Mucosa of descending colon (tissue), 3 donors: ENCODE measurements at regions not wholly inside any gene's neighbourhood (a gene's known extent, or its start where the extent isn't known, plus 50 kb on each side); places are given as distances from the start of the nearest gene placed in this dataset.

Source experiments
- ATAC-seq: fragments of 200-7000 bp; cut with Tn5 transposase; one replicate; pipeline ENCODE4 v1.9.1; 2020; ENCODE audit warnings: mild to moderate bottlenecking, moderate library complexity
- DNase-seq, 3 donors: peaks; one replicate each; pipeline ENCODE4 v3.0.0-alpha.2; 2020
- H3K36me3 ChIP-seq: fragments of 200-600 bp; one replicate; pipeline ENCODE4 v1.8.0; 2021; ENCODE audit warnings: low read depth, mild to moderate bottlenecking
- H3K4me1 ChIP-seq: fragments of 200-600 bp; one replicate; pipeline ENCODE4 v1.8.0; 2021; ENCODE audit warnings: low read depth, mild to moderate bottlenecking
- H3K4me3 ChIP-seq: fragments of 200-600 bp; one replicate; pipeline ENCODE4 v1.8.0; 2021; ENCODE audit warnings: mild to moderate bottlenecking
- H3K9me3 ChIP-seq: fragments of 200-600 bp; one replicate; pipeline ENCODE4 v1.8.0; 2021; ENCODE audit warnings: mild to moderate bottlenecking
- CTCF ChIP-seq: fragments of 200-600 bp; IDR thresholded peaks from one replicate; pipeline ENCODE4 v1.8.0; 2022; ENCODE audit warnings: antibody characterized with exemption, mild to moderate bottlenecking
- intact Hi-C, 2 donors: fragments of 100-400 bp; cut with DNase I in 1 of 2; cut with micrococcal nuclease in 1 of 2; formaldehyde crosslinking; loops; one replicate each; pipeline versions ENCODE4 v1.11.0 to v1.11.1; 2022; cut with DNase I, micrococcal nuclease
- donor health status: DM: no; HTN: no; CAD: no; lungs with moderate emphysema.
- donor health status: DM: no; HTN: no; CAD: no.
- donor health status: DM: no; HTN: yes; CAD: no.

GRCh38 chr3:194287374-194287773 is 63.8 kb downstream of the CPN2 start:
- DNase-seq (no peak), ATAC-seq (no peak)
- no peaks in the 10 kb centered on the region for H3K9me3 ChIP-seq
- intact Hi-C loops: no loop called here
- TF ChIP-seq CTCF: no peak
- no peak overlapping the region for H3K4me3 ChIP-seq
- H3K4me1 ChIP-seq: no peaks in the 10 kb centered on the region
- H3K36me3 ChIP-seq: no peaks in the 10 kb centered on the region

GRCh38 chr3:194287977-194288706 is 63.0 kb downstream of the CPN2 start:
- ATAC-seq: no peak
- intact Hi-C loops: no loop called here
- no peak for DNase-seq
- Histone ChIP-seq H3K4me3 (no peak overlapping the region), H3K4me1 (no peaks in the 10 kb centered on the region), H3K9me3 (no peaks in the 10 kb centered on the region), H3K36me3 (no peaks in the 10 kb centered on the region)
- TF ChIP-seq CTCF: no peak
